ENCODE measurements at regions not wholly inside any gene's neighbourhood (a gene's known extent, or its start where the extent isn't known, plus 50 kb on each side); places are given as distances from the start of the nearest gene placed in this dataset.

DNA sequence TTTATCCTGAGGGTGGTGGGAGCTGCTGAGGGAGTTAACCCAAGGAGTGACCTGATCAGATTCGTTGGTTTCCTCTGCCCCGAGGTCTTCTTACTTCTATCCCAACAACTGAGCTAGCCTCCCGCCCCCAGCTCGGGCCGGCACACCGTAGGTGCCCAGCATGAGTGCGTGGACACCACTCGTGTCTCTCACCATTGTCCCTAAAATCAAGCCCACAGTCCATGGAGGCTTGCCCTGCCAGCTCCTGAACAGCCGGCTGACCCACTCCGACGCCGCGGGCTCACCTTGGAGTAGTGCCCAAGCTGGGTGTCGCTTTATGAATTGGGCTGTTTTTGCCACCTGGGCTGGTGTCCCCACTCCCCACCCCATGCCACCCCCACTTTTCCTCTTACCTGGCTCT is 59.0 kb upstream of the CCDC167 start:
- DNase-seq (no peak), ATAC-seq (no peak)
- intact Hi-C loops (cut with DNase I, micrococcal nuclease): no loop called here

DNA sequence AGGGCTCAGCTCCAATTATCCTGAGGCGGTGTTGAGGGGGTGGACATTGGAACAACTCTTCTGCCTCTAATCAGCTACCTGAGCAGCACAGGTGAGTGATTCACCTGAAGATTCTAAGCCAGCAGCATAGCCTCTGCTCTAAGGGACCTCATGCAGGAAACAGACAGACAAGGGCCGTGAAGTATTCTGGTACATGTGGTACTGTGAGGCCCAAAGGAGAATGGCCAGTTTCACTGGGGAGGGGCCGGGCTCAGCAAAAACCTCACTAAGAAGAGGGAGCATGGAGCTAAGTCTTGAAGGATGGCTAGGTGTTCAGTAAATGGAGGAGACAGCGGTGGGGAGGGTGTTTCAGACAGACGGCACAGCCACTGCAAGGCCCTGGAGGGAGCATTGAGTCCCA is 58.5 kb upstream of the CCDC167 start:
- DNase-seq (no peak), ATAC-seq (no peak)

GRCh38 chr6:37557645-37558114 is 58.0 kb upstream of the CCDC167 start:
- DNase-seq: no peak
- ATAC-seq: no peak
- intact Hi-C loops (cut with DNase I, micrococcal nuclease): no loop called here

More for the DNA sequence above, 58.5 kb upstream of the CCDC167 start:
- intact Hi-C loops (cut with DNase I, micrococcal nuclease): no loop called here

GRCh38 chr6:37556881-37557644 is 57.4 kb upstream of the CCDC167 start:
- intact Hi-C loops (cut with DNase I, micrococcal nuclease): no loop called here
- DNase-seq (no peak), ATAC-seq (no peak)

GRCh38 chr6:37555040-37555781 is 55.5 kb upstream of the CCDC167 start:
- intact Hi-C loops (cut with DNase I, micrococcal nuclease): no loop called here
- DNase-seq: no peak
- ATAC-seq: no peak

GRCh38 chr6:37554480-37554819 is 54.8 kb upstream of the CCDC167 start:
- no peak for DNase-seq
- ATAC-seq: no peak
- intact Hi-C loops (cut with DNase I, micrococcal nuclease): no loop called here

DNA sequence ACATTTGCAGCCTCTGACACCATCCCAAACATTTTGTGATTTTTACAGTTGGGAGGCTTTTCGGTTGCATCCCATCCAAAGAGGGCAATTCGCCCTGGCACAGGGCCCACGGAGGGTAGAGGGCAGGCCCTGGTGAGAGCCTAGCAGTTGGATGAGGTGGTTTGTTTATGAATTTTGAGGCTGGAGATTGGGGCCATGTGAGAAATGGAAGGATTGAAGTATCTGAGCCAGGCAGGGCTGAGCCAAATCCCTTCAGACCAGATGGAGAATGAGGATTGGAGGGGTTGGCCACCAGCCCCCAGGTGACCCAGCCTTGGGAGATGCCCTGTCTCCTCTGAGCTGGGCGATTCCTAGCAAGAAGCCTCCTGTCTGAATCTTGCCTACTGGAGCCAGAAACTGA is 52.6 kb upstream of the CCDC167 start:
- DNase-seq (no peak), ATAC-seq (no peak)
- intact Hi-C loops (cut with DNase I, micrococcal nuclease): no loop called here

DNA sequence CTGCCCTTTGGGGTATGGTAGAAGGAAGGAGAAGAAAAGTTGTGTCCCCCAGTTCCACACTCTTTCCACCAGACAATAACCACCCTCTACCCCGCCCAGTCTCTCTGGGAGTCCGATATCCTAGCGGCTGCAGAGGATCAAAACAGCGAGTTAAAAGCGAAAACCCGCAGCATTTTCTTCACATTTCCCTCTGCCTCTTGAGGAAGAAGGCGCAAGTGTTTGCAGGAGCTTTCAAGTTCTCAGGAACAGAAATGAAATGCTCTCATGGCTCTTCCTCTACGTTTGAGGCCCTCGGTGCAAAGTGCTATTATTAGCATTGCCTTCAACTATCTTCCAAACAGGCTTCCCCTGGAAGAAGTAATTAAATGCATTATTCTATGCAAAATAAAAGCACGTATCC is 52.2 kb upstream of the CCDC167 start:
- ATAC-seq (no peak), DNase-seq (no peak)
- intact Hi-C loops (cut with DNase I, micrococcal nuclease): no loop called here

- intact Hi-C loops (cut with DNase I, micrococcal nuclease): no loop called here
- DNase-seq (no peak), ATAC-seq (no peak)
Observed at GRCh38 chr6:37551446-37551845, 51.8 kb upstream of the CCDC167 start.

DNA sequence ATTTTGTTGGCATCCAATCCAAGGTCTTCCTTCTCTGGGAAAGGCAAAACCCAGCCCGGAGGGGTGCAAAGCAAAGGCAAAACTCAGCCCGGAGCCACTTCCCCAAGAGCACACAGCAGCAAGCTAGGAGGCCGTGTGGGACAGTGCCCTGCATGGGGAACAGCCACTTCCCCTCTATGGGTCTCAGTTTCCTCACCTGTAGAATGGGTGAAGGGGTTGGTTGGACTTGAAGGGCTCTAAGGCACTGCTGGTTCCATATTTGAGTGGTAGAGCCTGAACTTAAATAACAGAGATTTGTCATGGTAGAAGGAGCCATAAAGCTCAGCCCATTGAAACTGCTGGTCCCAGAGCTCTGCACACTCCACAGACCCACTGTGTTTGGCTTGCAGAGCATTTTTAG is 51.3 kb upstream of the CCDC167 start:
- intact Hi-C loops (cut with DNase I, micrococcal nuclease): no loop called here
- ATAC-seq (no peak), DNase-seq (no peak)

DNA sequence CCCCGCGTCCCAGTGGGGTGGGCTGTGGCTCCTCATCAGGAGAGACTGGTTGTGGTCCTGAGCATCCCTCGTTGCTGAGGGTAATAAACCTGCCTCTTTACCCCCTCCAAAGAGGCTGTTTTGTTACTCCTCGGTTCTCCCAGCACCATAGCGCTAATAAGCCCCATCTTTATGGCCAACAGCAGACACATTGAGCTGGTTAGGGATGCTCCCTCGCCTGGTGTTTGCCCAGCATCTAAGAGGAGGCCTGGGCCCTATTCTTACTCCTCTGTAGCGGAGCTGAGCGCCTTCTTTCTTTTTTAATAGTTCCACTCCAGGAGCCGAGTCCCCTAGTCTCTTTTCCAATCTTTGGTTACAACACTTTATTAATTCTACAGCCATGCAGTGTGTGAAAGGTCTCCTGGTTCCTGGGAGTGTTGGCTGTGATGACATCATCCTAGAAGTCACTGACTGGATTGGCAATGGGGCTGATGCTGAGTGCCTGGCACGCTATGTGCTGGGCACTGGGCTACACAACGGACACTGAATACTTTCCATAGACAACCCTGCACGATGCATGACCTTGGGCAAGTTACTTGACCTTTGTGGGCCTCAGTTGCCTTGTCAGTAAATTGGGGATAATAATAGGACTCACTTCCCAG is 50.6 kb upstream of the CCDC167 start:
- ATAC-seq: no peak
- no peak for DNase-seq
- intact Hi-C loops (cut with DNase I, micrococcal nuclease): no loop called here

DNA sequence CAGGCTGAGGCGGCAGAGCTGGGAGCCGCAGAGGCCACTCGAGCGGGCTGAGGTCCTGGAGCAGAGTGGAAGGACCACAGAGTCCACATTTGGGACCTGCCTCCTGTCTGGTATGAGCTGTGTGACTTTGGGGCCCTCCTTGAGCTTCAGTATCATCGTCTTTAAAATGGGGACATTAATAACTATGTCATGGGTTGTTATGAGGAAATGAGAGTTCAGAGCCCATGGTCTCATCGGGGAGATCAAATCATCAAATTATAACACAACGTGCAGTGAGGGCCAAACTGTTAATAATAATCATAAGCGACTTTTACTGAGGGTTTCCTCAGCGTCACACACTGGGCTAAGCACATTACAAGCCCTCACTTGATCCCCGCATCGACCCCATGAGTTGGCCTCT is 49.9 kb upstream of the CCDC167 start:
- ATAC-seq (no peak), DNase-seq (no peak)
- intact Hi-C loops (cut with DNase I, micrococcal nuclease): no loop called here

Small RNAs in the stretch of these regions (microRNA-seq; reads per million reads assigned to microRNA genes)
- 0 reads per million in 2 donors for gene MIR4462
